ENCODE measurements at regions not wholly inside any gene's neighbourhood (a gene's known extent, or its start where the extent isn't known, plus 50 kb on each side); places are given as distances from the start of the nearest gene placed in this dataset.
"Not testable (repeated sequence)": the region's sequence is repeated elsewhere in the genome, so short reads cannot be mapped to it uniquely, and the experiment has no call there.

- DNase-seq (ENCODE audit: low spot score) = no peak
Measured at GRCh38 chr16:86074651-86075487, 175.9 kb downstream of the IRF8 start.

GRCh38 chr16:86075488-86075785, 176.5 kb downstream of the IRF8 start:
- DNase-seq (ENCODE audit: low spot score) = no peak

- no peak for DNase-seq (ENCODE audit: low spot score)
Measured at GRCh38 chr16:86075839-86076440, 177.0 kb downstream of the IRF8 start.

- DNase-seq (ENCODE audit: low spot score) = no peak
Measured at GRCh38 chr16:86076606-86077005, 177.6 kb downstream of the IRF8 start.

GRCh38 chr16:86077243-86077940, 178.4 kb downstream of the IRF8 start:
- DNase-seq (ENCODE audit: low spot score) = no peak

- no peak for DNase-seq (ENCODE audit: low spot score)
Measured at GRCh38 chr16:86078121-86078600, 179.2 kb downstream of the IRF8 start.

- DNase-seq (ENCODE audit: low spot score) = not testable (repeated sequence)
Measured at GRCh38 chr16:86078711-86079110, 179.7 kb downstream of the IRF8 start.

- no peak for DNase-seq (ENCODE audit: low spot score)
Measured at GRCh38 chr16:86079255-86079885, 180.4 kb downstream of the IRF8 start.

GRCh38 chr16:86080131-86080875, 181.3 kb downstream of the IRF8 start:
- no peak for DNase-seq (ENCODE audit: low spot score)

GRCh38 chr16:86080982-86081381, 182.0 kb downstream of the IRF8 start:
- no peak for DNase-seq (ENCODE audit: low spot score)

- no peak for DNase-seq (ENCODE audit: low spot score)
Measured at GRCh38 chr16:86082418-86083030, 183.6 kb downstream of the IRF8 start.

- DNase-seq (ENCODE audit: low spot score) = no peak
Measured at GRCh38 chr16:86083382-86084002, 184.5 kb downstream of the IRF8 start.

- no peak for DNase-seq (ENCODE audit: low spot score)
Measured at GRCh38 chr16:86085161-86085611, 186.2 kb downstream of the IRF8 start.

GRCh38 chr16:86085795-86086194, 186.8 kb downstream of the IRF8 start:
- DNase-seq (ENCODE audit: low spot score) = no peak

GRCh38 chr16:86086471-86086870, 187.5 kb downstream of the IRF8 start:
- DNase-seq (ENCODE audit: low spot score) = no peak

- no peak for DNase-seq (ENCODE audit: low spot score)
Measured at GRCh38 chr16:86087011-86087895, 188.3 kb downstream of the IRF8 start.

GRCh38 chr16:86087896-86088230, 188.9 kb downstream of the IRF8 start:
- no peak for DNase-seq (ENCODE audit: low spot score)

- no peak for DNase-seq (ENCODE audit: low spot score)
Measured at GRCh38 chr16:86088287-86088686, 189.3 kb downstream of the IRF8 start.

GRCh38 chr16:86088816-86089215, 189.9 kb downstream of the IRF8 start:
- DNase-seq (ENCODE audit: low spot score) = no peak

GRCh38 chr16:86089334-86089900, 190.5 kb downstream of the IRF8 start:
- DNase-seq (ENCODE audit: low spot score) = no peak
